H1 (cell line): ENCODE measurements at regions not wholly inside any gene's neighbourhood (a gene's known extent, or its start where the extent isn't known, plus 50 kb on each side); places are given as distances from the start of the nearest gene placed in this dataset.

Source experiments
- NANOG ChIP-seq: IDR thresholded peaks from 2 replicates; pipeline ENCODE4 v1.6.1; 2011; ENCODE audit warnings: low read length, low read depth, mild to moderate bottlenecking, inconsistent platforms; ENCODE audit not compliant: insufficient read depth, poor library complexity, severe bottlenecking

GRCh38 chr14:98194821-98195220, 1077.2 kb downstream of the BCL11B start (continued):
- no peak for TF ChIP-seq NANOG
- TF ChIP-seq, all 59 proteins: peak for 0
